GM12878 (cell line): ENCODE measurements at regions not wholly inside any gene's neighbourhood (a gene's known extent, or its start where the extent isn't known, plus 50 kb on each side); places are given as distances from the start of the nearest gene placed in this dataset.

Experiments used
- ATAC-seq: fragments of 200-7000 bp; cut with Tn5 transposase; 3 replicates; pipeline ENCODE4 v1.9.1; 2020; ENCODE audit warnings: mild to moderate bottlenecking, moderate library complexity
- BruUV-seq: library from RNA; stranded (reverse); fragments of 400-500 nt; replicated peaks from 2 replicates; lab custom pipeline; 2021; lab: Mats Ljungman, UMichigan
- CTCF ChIA-PET: fragments of 300-600 bp; sonication (Branson Sonifier 250); formaldehyde crosslinking; extraction: SDS; loops from one replicate; lab custom pipeline; 2021; ENCODE audit warnings: inconsistent platforms; lab: Yijun Ruan, JAX
- POLR2A ChIA-PET: fragments of 350-600 bp; formaldehyde crosslinking; extraction: SDS; loops from one replicate; lab custom pipeline; 2021; ENCODE audit warnings: inconsistent platforms; lab: Charles Lee
- RAD21 ChIA-PET: fragments of 300-600 bp; sonication (Branson Sonifier 250); formaldehyde crosslinking; loops from one replicate; lab custom pipeline; 2023; ENCODE audit warnings: antibody characterized with exemption; ENCODE audit not compliant: unreplicated experiment; lab: Charles Lee
- SMC1A ChIA-PET: fragments of 300-600 bp; sonication (Branson Sonifier 250); formaldehyde crosslinking; loops from one replicate; lab custom pipeline; 2023; ENCODE audit not compliant: unreplicated experiment, uncharacterized antibody; lab: Charles Lee
- DNase-seq: peaks from one replicate; pipeline ENCODE4 v3.0.0-alpha.2; 2011; ENCODE audit warnings: low read depth, low spot score
- FAIRE-seq: peaks from 3 replicates; lab custom pipeline; 2011; peaks lifted over from hg19 to GRCh38; lab: Jason Lieb, UNC
- H2AFZ ChIP-seq: 2 replicates; pipeline ENCODE4 v1.6.0; 2011; ENCODE audit warnings: low read depth, low read length, control low read depth; ENCODE audit not compliant: control insufficient read depth
- H3K27ac ChIP-seq: 2 replicates; pipeline ENCODE4 v1.5.1; 2011; ENCODE audit warnings: control low read depth; ENCODE audit not compliant: control insufficient read depth, insufficient read depth
- H3K27me3 ChIP-seq, 2 experiments: replicated peaks in 1 of 2; 2 replicates each; pipeline versions ENCODE4 v1.6.0 to v1.6.1; 2011; ENCODE audit warnings: low read length in 1 of 2; ENCODE audit not compliant: control insufficient read depth in 2 of 2, insufficient read depth in 2 of 2
- H3K36me3 ChIP-seq, 2 experiments: 2 replicates each; pipeline ENCODE4 v1.5.1; 2011; ENCODE audit warnings: low read length in 1 of 2; ENCODE audit not compliant: control insufficient read depth in 2 of 2, insufficient read depth in 2 of 2
- H3K4me1 ChIP-seq: 2 replicates; pipeline ENCODE4 v1.6.1; 2011; ENCODE audit warnings: mild to moderate bottlenecking, low read length, moderate library complexity, mixed read lengths; ENCODE audit not compliant: control insufficient read depth, insufficient read depth
- H3K4me2 ChIP-seq: 2 replicates; pipeline ENCODE4 v1.6.0; 2011; ENCODE audit warnings: control low read depth; ENCODE audit not compliant: control insufficient read depth, insufficient read depth
- H3K4me3 ChIP-seq: fragments of 200-600 bp; sonication (generic); 2 replicates; pipeline ENCODE4 v1.5.1; 2016
- H3K79me2 ChIP-seq: 2 replicates; pipeline ENCODE4 v1.6.0; 2011; ENCODE audit warnings: low read length; ENCODE audit not compliant: control insufficient read depth, insufficient read depth
- H3K9ac ChIP-seq: 2 replicates; pipeline ENCODE4 v1.8.0; 2011; ENCODE audit warnings: low read length, control low read depth, mixed read lengths; ENCODE audit not compliant: control insufficient read depth, insufficient read depth
- H3K9me3 ChIP-seq: replicated peaks from 3 replicates; pipeline ENCODE4 v1.5.1; 2011; ENCODE audit warnings: mild to moderate bottlenecking, low read length; ENCODE audit not compliant: control insufficient read depth, insufficient read depth
- H4K20me1 ChIP-seq: 2 replicates; pipeline ENCODE4 v1.6.0; 2011; ENCODE audit not compliant: control insufficient read depth, insufficient read depth
- BACH1 ChIP-seq: fragments of 450-650 bp; IDR thresholded peaks from 2 replicates; pipeline ENCODE4 v1.6.1; 2017; ENCODE audit warnings: mild to moderate bottlenecking, borderline replicate concordance
- CEBPB ChIP-seq, 2 experiments: fragments of 150-350 bp in 1 of 2; IDR thresholded peaks; 2 replicates each; pipeline ENCODE4 v1.6.1; 2012 to 2014; ENCODE audit warnings: low read depth in 2 of 2, low read length in 2 of 2, borderline replicate concordance in 1 of 2, inconsistent platforms in 1 of 2
- CREM ChIP-seq: IDR thresholded peaks from 2 replicates; pipeline ENCODE4 v1.6.1; 2014; ENCODE audit warnings: antibody characterized with exemption, low read depth
- EP300 ChIP-seq, 2 experiments: fragments of 150-350 bp in 1 of 2; IDR thresholded peaks; 2 replicates each; pipeline ENCODE4 v1.6.1; 2011 to 2012; ENCODE audit warnings: low read depth in 2 of 2, low read length in 2 of 2, borderline replicate concordance in 1 of 2, improper control_type of control experiment in 1 of 2, inconsistent platforms in 1 of 2; ENCODE audit not compliant: control insufficient read depth in 1 of 2
- POLR2AphosphoS5 ChIP-seq: IDR thresholded peaks from 2 replicates; pipeline ENCODE4 v1.6.1; 2011; ENCODE audit warnings: mild to moderate bottlenecking, low read length, inconsistent platforms
- RAD51 ChIP-seq: fragments of 450-650 bp; IDR thresholded peaks from 2 replicates; pipeline ENCODE4 v1.6.1; 2016; ENCODE audit warnings: moderate library complexity, mild to moderate bottlenecking, inconsistent platforms
- RBBP5 ChIP-seq: fragments of 200-600 bp; sonication (generic); conservative IDR thresholded peaks from 2 replicates; pipeline ENCODE4 v1.6.1; 2016
- SIN3A ChIP-seq: IDR thresholded peaks from 2 replicates; pipeline ENCODE4 v1.6.1; 2012; ENCODE audit warnings: low read depth, low read length, improper control_type of control experiment
- SIX5 ChIP-seq: IDR thresholded peaks from 2 replicates; pipeline ENCODE4 v1.6.1; 2011; ENCODE audit warnings: mild to moderate bottlenecking, low read depth, low read length, moderate library complexity; ENCODE audit not compliant: severe bottlenecking
- SMARCA5 ChIP-seq: fragments of 450-650 bp; IDR thresholded peaks from 2 replicates; pipeline ENCODE4 v1.6.1; 2017; ENCODE audit warnings: mild to moderate bottlenecking
- SMC3 ChIP-seq: IDR thresholded peaks from 2 replicates; pipeline ENCODE4 v1.6.1; 2011; ENCODE audit warnings: low read length, improper control_type of control experiment, borderline replicate concordance
- SREBF2 ChIP-seq: IDR thresholded peaks from 2 replicates; pipeline ENCODE4 v1.6.1; 2012; ENCODE audit warnings: mild to moderate bottlenecking, low read length
- YY1 ChIP-seq: IDR thresholded peaks from 2 replicates; pipeline ENCODE4 v1.6.1; 2011; ENCODE audit warnings: low read depth, mild to moderate bottlenecking, low read length
- ZNF622 ChIP-seq: fragments of 450-650 bp; IDR thresholded peaks from 2 replicates; pipeline ENCODE4 v1.6.1; 2017; ENCODE audit warnings: mild to moderate bottlenecking, inconsistent platforms
- WGBS: methylation state at CpG from one replicate; pipeline ENCODE4 v1.1.6; 2016; ENCODE audit warnings: low lambda C conversion rate; ENCODE audit not compliant: insufficient replicate concordance, insufficient coverage; ENCODE audit errors: missing lambda C conversion rate; 5-methylcytosine and 5-hydroxymethylcytosine counted together
- in situ Hi-C: fragments of 300-500 bp; cut with MboI; formaldehyde crosslinking; loops from 9 replicates; pipeline ENCODE4 v1.14.3; 2018; ENCODE audit warnings: mixed read lengths
- intact Hi-C: fragments of 100-400 bp; cut with micrococcal nuclease; formaldehyde crosslinking; loops from one replicate; pipeline ENCODE4 v1.14.2; 2022; ENCODE audit not compliant: unreplicated experiment
- TF ChIP-seq, protein P1 (sequence below): fragments of 450-650 bp; IDR thresholded peaks from 2 replicates; pipeline ENCODE4 v1.6.1; 2017; ENCODE audit warnings: mild to moderate bottlenecking
- TF ChIP-seq, protein P2 (sequence below): IDR thresholded peaks from 2 replicates; pipeline ENCODE4 v1.6.1; 2012; ENCODE audit warnings: low read depth, low read length, improper control_type of control experiment
- TF ChIP-seq, protein P3 (sequence below): IDR thresholded peaks from 2 replicates; pipeline ENCODE4 v1.6.1; 2012; ENCODE audit warnings: improper control_type of control experiment, low read depth, low read length; ENCODE audit not compliant: insufficient replicate concordance
- TF ChIP-seq, protein P4 (sequence below): fragments of 450-650 bp; IDR thresholded peaks from 2 replicates; pipeline ENCODE4 v1.6.1; 2017; ENCODE audit warnings: low read depth, mild to moderate bottlenecking, moderate library complexity

DNA sequence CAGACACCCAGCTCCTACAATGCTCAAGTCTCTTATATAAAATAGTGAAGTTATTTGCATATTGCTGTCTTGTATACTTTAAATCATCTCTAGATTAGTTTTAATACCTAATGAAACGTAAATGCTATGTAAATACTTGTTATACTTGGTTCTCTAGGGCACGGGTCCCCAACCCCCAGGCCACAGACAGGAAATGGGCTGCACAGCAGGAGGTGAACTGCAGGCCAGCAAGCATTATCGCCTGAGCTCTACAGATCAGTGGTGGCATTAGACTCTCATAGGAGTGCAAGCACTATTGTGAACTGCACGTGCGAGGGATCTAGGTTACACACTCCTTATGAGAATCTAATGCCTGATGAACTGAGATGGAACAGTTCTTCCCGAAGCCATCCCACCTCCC is 395.9 kb upstream of the EMCN start:
- no peaks in the 10 kb centered on the region for H3K79me2 ChIP-seq
- no peaks in the 10 kb centered on the region for H3K4me1 ChIP-seq
- no peaks in the 10 kb centered on the region for H3K9me3 ChIP-seq
- ChIA-PET POLR2A (no interaction called here), CTCF (interaction anchor here (1.0 kb wide), 1 partner anchor 820 kb away, joined by 3 read pairs; no protein-coding TSS in a partner anchor), RAD21 (no interaction called here), SMC1A (interaction anchor here (0.5 to 0.8 kb wide), 2 partner anchors 9 to 94 kb away, joined by 3 read pairs; no protein-coding TSS in a partner anchor)
- TF ChIP-seq ZNF622, result no peak
- no peak for TF ChIP-seq SMC3
- no peak for TF ChIP-seq BACH1
- TF ChIP-seq CREM, result no peak
- no peak for TF ChIP-seq POLR2AphosphoS5
- TF ChIP-seq SIX5, result no peak
- no peak for TF ChIP-seq SREBF2
- TF ChIP-seq, protein P1, sequence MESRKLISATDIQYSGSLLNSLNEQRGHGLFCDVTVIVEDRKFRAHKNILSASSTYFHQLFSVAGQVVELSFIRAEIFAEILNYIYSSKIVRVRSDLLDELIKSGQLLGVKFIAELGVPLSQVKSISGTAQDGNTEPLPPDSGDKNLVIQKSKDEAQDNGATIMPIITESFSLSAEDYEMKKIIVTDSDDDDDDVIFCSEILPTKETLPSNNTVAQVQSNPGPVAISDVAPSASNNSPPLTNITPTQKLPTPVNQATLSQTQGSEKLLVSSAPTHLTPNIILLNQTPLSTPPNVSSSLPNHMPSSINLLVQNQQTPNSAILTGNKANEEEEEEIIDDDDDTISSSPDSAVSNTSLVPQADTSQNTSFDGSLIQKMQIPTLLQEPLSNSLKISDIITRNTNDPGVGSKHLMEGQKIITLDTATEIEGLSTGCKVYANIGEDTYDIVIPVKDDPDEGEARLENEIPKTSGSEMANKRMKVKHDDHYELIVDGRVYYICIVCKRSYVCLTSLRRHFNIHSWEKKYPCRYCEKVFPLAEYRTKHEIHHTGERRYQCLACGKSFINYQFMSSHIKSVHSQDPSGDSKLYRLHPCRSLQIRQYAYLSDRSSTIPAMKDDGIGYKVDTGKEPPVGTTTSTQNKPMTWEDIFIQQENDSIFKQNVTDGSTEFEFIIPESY, result no peak
- TF ChIP-seq RBBP5, result no peak
- TF ChIP-seq CEBPB (IDR thresholded peaks at IDR 0.05; ENCODE audit: borderline replicate concordance in 1 of 2, low read depth in 2 of 2, low read length in 2 of 2), result no peak
- TF ChIP-seq, protein P2, sequence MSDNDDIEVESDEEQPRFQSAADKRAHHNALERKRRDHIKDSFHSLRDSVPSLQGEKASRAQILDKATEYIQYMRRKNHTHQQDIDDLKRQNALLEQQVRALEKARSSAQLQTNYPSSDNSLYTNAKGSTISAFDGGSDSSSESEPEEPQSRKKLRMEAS, result no peak
- TF ChIP-seq EP300 (IDR thresholded peaks at IDR 0.05; ENCODE audit: borderline replicate concordance in 1 of 2, control insufficient read depth in 1 of 2, low read depth in 2 of 2, low read length in 2 of 2), result no peak
- TF ChIP-seq SIN3A, result no peak
- TF ChIP-seq, protein P3, sequence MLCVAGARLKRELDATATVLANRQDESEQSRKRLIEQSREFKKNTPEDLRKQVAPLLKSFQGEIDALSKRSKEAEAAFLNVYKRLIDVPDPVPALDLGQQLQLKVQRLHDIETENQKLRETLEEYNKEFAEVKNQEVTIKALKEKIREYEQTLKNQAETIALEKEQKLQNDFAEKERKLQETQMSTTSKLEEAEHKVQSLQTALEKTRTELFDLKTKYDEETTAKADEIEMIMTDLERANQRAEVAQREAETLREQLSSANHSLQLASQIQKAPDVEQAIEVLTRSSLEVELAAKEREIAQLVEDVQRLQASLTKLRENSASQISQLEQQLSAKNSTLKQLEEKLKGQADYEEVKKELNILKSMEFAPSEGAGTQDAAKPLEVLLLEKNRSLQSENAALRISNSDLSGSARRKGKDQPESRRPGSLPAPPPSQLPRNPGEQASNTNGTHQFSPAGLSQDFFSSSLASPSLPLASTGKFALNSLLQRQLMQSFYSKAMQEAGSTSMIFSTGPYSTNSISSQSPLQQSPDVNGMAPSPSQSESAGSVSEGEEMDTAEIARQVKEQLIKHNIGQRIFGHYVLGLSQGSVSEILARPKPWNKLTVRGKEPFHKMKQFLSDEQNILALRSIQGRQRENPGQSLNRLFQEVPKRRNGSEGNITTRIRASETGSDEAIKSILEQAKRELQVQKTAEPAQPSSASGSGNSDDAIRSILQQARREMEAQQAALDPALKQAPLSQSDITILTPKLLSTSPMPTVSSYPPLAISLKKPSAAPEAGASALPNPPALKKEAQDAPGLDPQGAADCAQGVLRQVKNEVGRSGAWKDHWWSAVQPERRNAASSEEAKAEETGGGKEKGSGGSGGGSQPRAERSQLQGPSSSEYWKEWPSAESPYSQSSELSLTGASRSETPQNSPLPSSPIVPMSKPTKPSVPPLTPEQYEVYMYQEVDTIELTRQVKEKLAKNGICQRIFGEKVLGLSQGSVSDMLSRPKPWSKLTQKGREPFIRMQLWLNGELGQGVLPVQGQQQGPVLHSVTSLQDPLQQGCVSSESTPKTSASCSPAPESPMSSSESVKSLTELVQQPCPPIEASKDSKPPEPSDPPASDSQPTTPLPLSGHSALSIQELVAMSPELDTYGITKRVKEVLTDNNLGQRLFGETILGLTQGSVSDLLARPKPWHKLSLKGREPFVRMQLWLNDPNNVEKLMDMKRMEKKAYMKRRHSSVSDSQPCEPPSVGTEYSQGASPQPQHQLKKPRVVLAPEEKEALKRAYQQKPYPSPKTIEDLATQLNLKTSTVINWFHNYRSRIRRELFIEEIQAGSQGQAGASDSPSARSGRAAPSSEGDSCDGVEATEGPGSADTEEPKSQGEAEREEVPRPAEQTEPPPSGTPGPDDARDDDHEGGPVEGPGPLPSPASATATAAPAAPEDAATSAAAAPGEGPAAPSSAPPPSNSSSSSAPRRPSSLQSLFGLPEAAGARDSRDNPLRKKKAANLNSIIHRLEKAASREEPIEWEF, result no peak
- TF ChIP-seq RAD51, result no peak
- no peak for TF ChIP-seq YY1
- TF ChIP-seq SMARCA5, result no peak
- TF ChIP-seq, protein P4, sequence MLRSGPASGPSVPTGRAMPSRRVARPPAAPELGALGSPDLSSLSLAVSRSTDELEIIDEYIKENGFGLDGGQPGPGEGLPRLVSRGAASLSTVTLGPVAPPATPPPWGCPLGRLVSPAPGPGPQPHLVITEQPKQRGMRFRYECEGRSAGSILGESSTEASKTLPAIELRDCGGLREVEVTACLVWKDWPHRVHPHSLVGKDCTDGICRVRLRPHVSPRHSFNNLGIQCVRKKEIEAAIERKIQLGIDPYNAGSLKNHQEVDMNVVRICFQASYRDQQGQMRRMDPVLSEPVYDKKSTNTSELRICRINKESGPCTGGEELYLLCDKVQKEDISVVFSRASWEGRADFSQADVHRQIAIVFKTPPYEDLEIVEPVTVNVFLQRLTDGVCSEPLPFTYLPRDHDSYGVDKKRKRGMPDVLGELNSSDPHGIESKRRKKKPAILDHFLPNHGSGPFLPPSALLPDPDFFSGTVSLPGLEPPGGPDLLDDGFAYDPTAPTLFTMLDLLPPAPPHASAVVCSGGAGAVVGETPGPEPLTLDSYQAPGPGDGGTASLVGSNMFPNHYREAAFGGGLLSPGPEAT, result no peak
- H3K4me2 ChIP-seq, result no peak overlapping the region
- DNase-seq, result no peak
- intact Hi-C loops (no loop called here), in situ Hi-C loops (no loop called here)
- no peaks in the 10 kb centered on the region for H4K20me1 ChIP-seq
- FAIRE-seq, result no peak
- no peak for ATAC-seq
- no peaks in the 10 kb centered on the region for H3K27me3 ChIP-seq
- H3K4me3 ChIP-seq, result no peak overlapping the region
- H2AFZ ChIP-seq, result no peak overlapping the region
- BruUV-seq, result no TSS peak
- H3K36me3 ChIP-seq, result no peaks in the 10 kb centered on the region
- no peak overlapping the region for H3K9ac ChIP-seq
- WGBS, result 33% methylated on average over 6 of the region's 6 CpGs
- H3K27ac ChIP-seq, result no peak overlapping the region
